ENCODE measurements at regions not wholly inside any gene's neighbourhood (a gene's known extent, or its start where the extent isn't known, plus 50 kb on each side); places are given as distances from the start of the nearest gene placed in this dataset.

GRCh38 chr4:161314371-161314770 lies 849.4 kb downstream of the FSTL5 start:
- TF ChIP-seq EZH2phosphoT487 (IDR thresholded peaks at IDR 0.05; ENCODE audit: low read depth, severe bottlenecking, unreplicated experiment): no peak
- TF ChIP-seq EZH2 (IDR thresholded peaks at IDR 0.05; ENCODE audit: borderline replicate concordance): no peak
